Heart right ventricle (tissue), 16 donors: ENCODE measurements at regions not wholly inside any gene's neighbourhood (a gene's known extent, or its start where the extent isn't known, plus 50 kb on each side); places are given as distances from the start of the nearest gene placed in this dataset.

Experiments
- ATAC-seq, 8 donors: fragments of 200-7000 bp; cut with Tn5 transposase; one replicate each; pipeline ENCODE4 v1.9.1; 2020; ENCODE audit warnings: mild to moderate bottlenecking in 8 of 8, moderate library complexity in 8 of 8, moderate number of reproducible peaks in 1 of 8
- DNase-seq, 2 donors: peaks; one replicate each; pipeline ENCODE4 v3.0.0-alpha.2; 2020
- H3K27ac ChIP-seq, 10 donors: fragments of 200-600 bp; sonication (generic) in 2 of 10; one replicate each; pipeline versions ENCODE4 v1.5.0 to v1.8.0; 2020 to 2022; ENCODE audit warnings: mild to moderate bottlenecking in 3 of 10
- H3K27me3 ChIP-seq, 7 donors: fragments of 200-600 bp; one replicate each; pipeline ENCODE4 v1.8.0; 2021 to 2022; ENCODE audit warnings: mild to moderate bottlenecking in 2 of 7
- H3K36me3 ChIP-seq, 9 donors: fragments of 200-600 bp; sonication (generic) in 1 of 9; one replicate each; pipeline versions ENCODE4 v1.5.0 to v1.8.0; 2020 to 2022; ENCODE audit warnings: mild to moderate bottlenecking in 2 of 9
- H3K4me1 ChIP-seq, 9 donors: fragments of 200-600 bp; sonication (generic) in 1 of 9; one replicate each; pipeline versions ENCODE4 v1.5.0 to v1.8.0; 2020 to 2022; ENCODE audit warnings: mild to moderate bottlenecking in 4 of 9
- H3K4me3 ChIP-seq, 10 donors: fragments of 200-600 bp; sonication (generic) in 2 of 10; one replicate each; pipeline versions ENCODE4 v1.5.0 to v1.8.0; 2020 to 2022; ENCODE audit warnings: mild to moderate bottlenecking in 7 of 10, moderate library complexity in 2 of 10
- H3K9me3 ChIP-seq, 11 donors: fragments of 200-600 bp in 10 of 11; sonication (generic) in 2 of 11; one replicate each; pipeline versions ENCODE4 v1.5.0 to v1.8.0; 2013 to 2022; ENCODE audit warnings: mild to moderate bottlenecking in 2 of 11, control low read depth in 1 of 11, moderate library complexity in 1 of 11
- WGBS, 2 donors: extraction: QIAGEN DNeasy Blood & Tissue Kit; methylation state at CpG; one replicate each; pipeline ENCODE4 v1.1.7; 2013; ENCODE audit warnings: inconsistent platforms in 1 of 2; 5-methylcytosine and 5-hydroxymethylcytosine counted together
- intact Hi-C, 10 donors: fragments of 100-400 bp; cut with DNase I; formaldehyde crosslinking; loops; one replicate each; pipeline versions ENCODE4 v1.11.1 to v1.14.2; 2022
- TF ChIP-seq, protein P1 (sequence below), 9 donors: fragments of 200-600 bp; sonication (generic) in 2 of 9; IDR thresholded peaks; one replicate each; pipeline versions ENCODE4 v1.5.0 to v1.8.0; 2021 to 2022; ENCODE audit warnings: antibody characterized with exemption in 9 of 9, mild to moderate bottlenecking in 5 of 9, moderate library complexity in 1 of 9
- donor health status: Arrhythmogenic right ventricular cardiomyopathy.
- donor health status: ischemic (EF 13 %, LVEDD 7.1; RV severe dilation, severe dysfunction).
- donor health status: healthy with polysubstance abuse.
- donor health status: DM: no; HTN: yes; CAD: no.
- donor health status: DM: no; HTN: no; CAD: no.
- donor health status: ischemic (EF 25% LVEDD 6.9; RV normal size, moderate dysfunction).
- donor health status: ischemic (EF 25% LVEDD 5.7; RV mildly dilated, moderate dysfunction).
- donor health status: healthy.
- donor health status: DM: yes; HTN: yes; CAD: no.
- donor health status: Ischemic cardiomyopathy.
- donor health status: ischemic (EF 35%, LVEDD 5.7; RV mildly dilated, moderate dysfunction).
- donor health status: nonischemic (EF 11% LVEDD 7.7; RV severe dilation, severe dysfunction).
- donor health status: DM: yes; HTN: yes; CAD: no.
- donor health status: PGD.
- donor health status: ischemic (EF 29% LVEDD 5.4; RV normal size, mild dysfunction).
- donor health status: nonischemic (EF 23%, LVEDD 6.1; RV moderate dilation, normal function).

GRCh38 chr4:123083646-123084045 is 161.2 kb upstream of the NUDT6 start:
- TF ChIP-seq, protein P1, sequence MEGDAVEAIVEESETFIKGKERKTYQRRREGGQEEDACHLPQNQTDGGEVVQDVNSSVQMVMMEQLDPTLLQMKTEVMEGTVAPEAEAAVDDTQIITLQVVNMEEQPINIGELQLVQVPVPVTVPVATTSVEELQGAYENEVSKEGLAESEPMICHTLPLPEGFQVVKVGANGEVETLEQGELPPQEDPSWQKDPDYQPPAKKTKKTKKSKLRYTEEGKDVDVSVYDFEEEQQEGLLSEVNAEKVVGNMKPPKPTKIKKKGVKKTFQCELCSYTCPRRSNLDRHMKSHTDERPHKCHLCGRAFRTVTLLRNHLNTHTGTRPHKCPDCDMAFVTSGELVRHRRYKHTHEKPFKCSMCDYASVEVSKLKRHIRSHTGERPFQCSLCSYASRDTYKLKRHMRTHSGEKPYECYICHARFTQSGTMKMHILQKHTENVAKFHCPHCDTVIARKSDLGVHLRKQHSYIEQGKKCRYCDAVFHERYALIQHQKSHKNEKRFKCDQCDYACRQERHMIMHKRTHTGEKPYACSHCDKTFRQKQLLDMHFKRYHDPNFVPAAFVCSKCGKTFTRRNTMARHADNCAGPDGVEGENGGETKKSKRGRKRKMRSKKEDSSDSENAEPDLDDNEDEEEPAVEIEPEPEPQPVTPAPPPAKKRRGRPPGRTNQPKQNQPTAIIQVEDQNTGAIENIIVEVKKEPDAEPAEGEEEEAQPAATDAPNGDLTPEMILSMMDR (IDR thresholded peaks at IDR 0.05): no peak
- no peaks in the 10 kb centered on the region for H3K36me3 ChIP-seq
- H3K4me1 ChIP-seq: peaks cover 0 to 5% (median 0%) of the 10 kb centered on the region in 9 donors
- no peaks in the 10 kb centered on the region for H3K27me3 ChIP-seq
- WGBS, 2 donors: 60 to 83% methylated on average over 3 of the region's 3 CpGs
- peak overlapping the region in 1 of 10 donors; percentile 5 for H3K27ac ChIP-seq
- intact Hi-C loops: no loop called here
- peaks cover 0 to 6% (median 0%) of the 10 kb centered on the region in 11 donors for H3K9me3 ChIP-seq
- H3K4me3 ChIP-seq: no peak overlapping the region
- ATAC-seq (no peak), DNase-seq (no peak)

GRCh38 chr4:123088501-123088900 is 166.1 kb upstream of the NUDT6 start:
- TF ChIP-seq, protein P1 (IDR thresholded peaks at IDR 0.05): no peak
- Histone ChIP-seq H3K9me3 (peaks cover 0 to 16% (median 4%) of the 10 kb centered on the region in 11 donors), H3K27me3 (no peaks in the 10 kb centered on the region), H3K36me3 (peaks cover 0 to 23% (median 6%) of the 10 kb centered on the region in 9 donors), H3K4me3 (no peak overlapping the region), H3K4me1 (peaks cover 0 to 5% (median 0%) of the 10 kb centered on the region in 9 donors), H3K27ac (no peak overlapping the region)
- ATAC-seq (no peak), DNase-seq (no peak)
- intact Hi-C loops: no loop called here
- 70 to 82% methylated on average over 4 of the region's 4 CpGs for WGBS, 2 donors

DNA sequence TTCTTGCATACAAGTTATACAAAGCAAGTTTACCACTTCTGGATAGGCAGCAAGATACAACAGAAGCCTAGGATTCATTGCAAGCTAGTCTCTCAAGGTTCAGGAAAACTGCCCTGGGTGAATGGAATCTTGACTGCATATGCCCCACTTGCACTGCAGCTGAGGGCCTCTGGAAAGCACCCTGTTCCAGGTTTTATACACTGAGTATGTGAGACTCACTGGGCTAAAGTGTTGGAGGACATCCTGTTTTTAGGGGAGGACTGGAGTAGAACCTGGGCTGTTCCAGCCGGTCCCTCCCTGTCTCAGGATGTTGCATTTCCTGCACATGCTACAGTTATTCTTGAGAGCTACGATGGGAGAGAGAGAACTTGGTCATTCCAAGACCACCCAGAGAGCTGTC is 168.5 kb upstream of the NUDT6 start:
- DNase-seq (no peak), ATAC-seq (no peak)
- H3K4me1 ChIP-seq: no peaks in the 10 kb centered on the region
- peaks cover 0 to 16% (median 4%) of the 10 kb centered on the region in 11 donors for H3K9me3 ChIP-seq
- intact Hi-C loops: loop anchor here in 1 of 10 donors (10.0 kb wide), 1 partner anchor 1174 kb away; no protein-coding TSS in a partner anchor
- TF ChIP-seq, protein P1 (IDR thresholded peaks at IDR 0.05): no peak
- H3K27me3 ChIP-seq: no peaks in the 10 kb centered on the region
- peaks cover 0 to 23% (median 6%) of the 10 kb centered on the region in 9 donors for H3K36me3 ChIP-seq
- no peak overlapping the region for H3K4me3 ChIP-seq
- no peak overlapping the region for H3K27ac ChIP-seq
- WGBS, 2 donors: 61 to 83% methylated on average over 2 of the region's 2 CpGs

GRCh38 chr4:123092586-123092985 is 170.2 kb upstream of the NUDT6 start:
- intact Hi-C loops: loop anchor here in 1 of 10 donors (10.0 kb wide), 1 partner anchor 1172 kb away; no protein-coding TSS in a partner anchor
- ATAC-seq (no peak), DNase-seq (no peak)
- Histone ChIP-seq H3K9me3 (peaks cover 0 to 13% (median 4%) of the 10 kb centered on the region in 11 donors), H3K27ac (no peak overlapping the region), H3K4me3 (no peak overlapping the region), H3K27me3 (no peaks in the 10 kb centered on the region), H3K4me1 (no peaks in the 10 kb centered on the region), H3K36me3 (peaks cover 0 to 23% (median 6%) of the 10 kb centered on the region in 9 donors)
- 98 to 100% methylated on average over 1 of the region's 1 CpG for WGBS, 2 donors
- TF ChIP-seq, protein P1 (IDR thresholded peaks at IDR 0.05): no peak
